HG02970 (cell line): ENCODE measurements at regions not wholly inside any gene's neighbourhood (a gene's known extent, or its start where the extent isn't known, plus 50 kb on each side); places are given as distances from the start of the nearest gene placed in this dataset.
"Not testable (repeated sequence)": the region's sequence is repeated elsewhere in the genome, so short reads cannot be mapped to it uniquely, and the experiment has no call there.

Source experiments
- ATAC-seq: cut with Tn5 transposase; IDR thresholded peaks from one replicate; pipeline ENCODE4 v1.9.1; 2021; ENCODE audit warnings: mild to moderate bottlenecking, moderate library complexity, moderate number of reproducible peaks; ENCODE audit not compliant: unreplicated experiment, low FRiP score

DNA sequence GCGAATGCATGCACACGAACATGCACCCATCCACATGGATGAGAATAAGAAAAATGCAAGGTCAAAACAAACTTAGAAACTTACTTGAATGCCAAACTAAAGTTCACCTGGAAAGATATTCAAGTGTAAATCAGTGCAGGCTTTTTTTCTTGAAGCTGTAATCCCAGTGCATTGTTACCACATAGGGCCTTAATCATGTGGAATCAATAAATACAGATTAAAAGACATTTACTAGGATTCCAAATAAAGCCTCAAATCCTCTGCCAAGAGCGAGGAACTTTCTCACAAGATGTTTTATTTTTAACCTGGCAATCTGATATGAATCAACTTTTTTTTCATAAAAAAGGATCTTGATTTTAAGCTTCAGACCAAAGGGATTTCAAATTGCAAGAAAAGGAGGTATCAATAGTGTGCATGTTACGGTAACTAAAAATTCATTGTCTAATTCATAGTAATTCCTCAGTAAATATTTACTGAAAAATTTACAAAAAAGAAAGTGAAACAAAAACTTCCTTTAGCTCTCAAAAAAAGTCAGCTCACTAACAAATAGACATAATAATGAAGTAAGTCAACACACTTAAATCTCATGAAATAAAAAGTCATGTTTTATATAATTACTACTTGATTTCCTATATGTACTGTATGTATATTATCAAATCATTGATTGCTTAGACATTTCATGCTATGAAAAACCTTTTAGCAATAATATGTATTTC lies 978.6 kb downstream of the PLOD2 start:
- no peak for ATAC-seq

DNA sequence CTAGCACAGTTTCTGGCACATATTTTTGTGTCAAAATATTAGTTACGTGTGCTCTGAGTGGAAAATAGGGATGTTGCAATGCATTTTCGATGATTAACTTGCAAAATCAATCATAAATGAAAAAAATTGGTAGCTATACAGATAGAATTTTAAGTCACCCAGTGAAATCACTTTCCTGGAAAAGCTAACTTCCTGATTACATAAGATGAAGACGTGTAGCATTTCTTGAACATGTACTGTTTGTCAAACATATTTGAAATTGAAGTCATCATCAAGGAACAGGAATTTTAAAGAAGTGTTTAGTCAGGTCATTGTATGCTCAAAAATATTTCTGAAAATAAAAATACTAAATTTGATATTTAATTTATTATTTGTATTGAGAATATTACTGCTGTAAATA lies 977.7 kb downstream of the PLOD2 start:
- no peak for ATAC-seq

DNA sequence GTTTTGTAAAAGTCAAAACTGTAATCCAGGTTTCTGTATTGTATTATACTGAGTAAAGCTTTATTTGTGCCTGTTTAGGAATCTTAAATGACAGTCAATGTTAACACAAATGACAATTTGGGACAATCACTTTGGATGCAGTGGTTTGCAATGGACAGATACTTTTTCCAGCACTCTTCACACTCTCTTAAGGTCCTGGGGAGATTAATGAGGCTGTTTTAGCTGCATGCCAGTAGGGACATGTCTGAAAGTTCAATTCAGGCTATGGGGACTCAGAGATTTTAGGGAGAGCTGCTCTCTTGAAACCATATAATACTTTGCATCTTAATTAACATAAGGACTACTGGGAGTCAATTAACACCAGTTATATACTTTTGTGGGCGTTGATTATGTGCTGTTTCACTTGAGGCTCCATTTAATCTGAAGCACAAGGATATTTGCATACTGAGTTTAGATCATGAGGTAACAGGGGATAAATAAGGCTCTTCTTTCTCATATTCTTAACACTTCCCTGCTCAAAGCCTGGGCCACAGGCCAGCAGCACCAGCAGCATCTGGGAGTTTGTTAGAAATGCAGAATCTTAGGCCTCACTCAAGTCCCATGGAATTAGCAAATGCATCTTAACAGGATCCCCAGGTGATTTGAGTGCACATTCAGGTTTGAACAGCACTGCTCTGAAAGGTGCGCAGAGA lies 972.8 kb downstream of the PLOD2 start:
- no peak for ATAC-seq

DNA sequence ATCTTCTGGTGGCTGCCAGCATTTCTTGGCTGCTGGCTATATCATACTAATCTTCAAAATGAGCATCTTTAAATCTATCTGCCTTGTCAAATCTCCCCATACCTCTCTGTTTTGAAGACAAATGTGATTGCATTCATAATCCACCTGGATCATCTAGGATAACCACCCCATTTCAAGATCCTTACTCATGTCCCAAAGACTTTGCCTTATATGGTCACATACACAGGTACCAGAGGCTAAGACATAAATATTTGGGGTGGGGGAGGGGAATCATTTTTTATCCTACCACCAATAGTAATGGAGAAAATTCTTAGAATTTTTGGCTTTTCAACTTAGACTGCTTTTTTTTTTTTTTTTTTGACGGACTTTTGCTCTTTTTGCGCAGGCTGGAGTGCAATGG lies 970.8 kb downstream of the PLOD2 start:
- ATAC-seq: no peak

DNA sequence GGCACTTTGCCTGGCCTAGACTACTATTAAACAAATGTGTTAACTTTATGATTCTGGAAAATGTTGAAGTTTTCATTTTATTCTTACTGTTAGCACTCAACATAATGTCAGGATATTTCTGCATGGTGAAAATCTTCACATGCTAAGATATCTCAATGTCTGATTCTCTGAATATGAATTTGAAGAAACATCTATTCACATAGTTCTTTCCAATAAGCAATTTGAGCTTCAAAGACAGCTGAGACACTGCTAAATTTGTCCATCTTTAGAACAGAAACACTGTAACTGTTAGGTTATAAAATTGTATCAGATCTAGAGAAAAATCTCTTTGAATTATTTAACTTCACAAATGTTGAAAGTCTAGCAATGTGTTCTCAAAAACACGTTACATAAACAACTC lies 970.2 kb downstream of the PLOD2 start:
- ATAC-seq: no peak

DNA sequence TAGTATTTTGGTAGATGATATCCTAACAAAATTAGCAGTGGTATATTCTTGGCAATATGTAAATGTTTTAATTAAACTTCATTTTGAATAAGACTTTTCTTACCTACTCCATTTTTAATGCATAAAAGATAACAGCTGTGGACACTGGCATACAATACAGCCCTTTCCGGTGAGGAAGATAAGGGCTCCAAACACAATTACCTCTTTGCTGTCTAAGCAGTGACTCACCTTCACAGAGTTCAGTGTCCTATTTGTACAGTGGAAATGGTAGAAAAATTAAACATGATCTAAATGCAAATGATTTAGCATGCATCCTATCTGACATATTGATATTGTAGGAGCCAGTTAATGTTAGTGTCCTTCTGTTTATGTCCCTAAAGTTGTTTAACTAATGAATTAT lies 969.4 kb downstream of the PLOD2 start:
- ATAC-seq: no peak

DNA sequence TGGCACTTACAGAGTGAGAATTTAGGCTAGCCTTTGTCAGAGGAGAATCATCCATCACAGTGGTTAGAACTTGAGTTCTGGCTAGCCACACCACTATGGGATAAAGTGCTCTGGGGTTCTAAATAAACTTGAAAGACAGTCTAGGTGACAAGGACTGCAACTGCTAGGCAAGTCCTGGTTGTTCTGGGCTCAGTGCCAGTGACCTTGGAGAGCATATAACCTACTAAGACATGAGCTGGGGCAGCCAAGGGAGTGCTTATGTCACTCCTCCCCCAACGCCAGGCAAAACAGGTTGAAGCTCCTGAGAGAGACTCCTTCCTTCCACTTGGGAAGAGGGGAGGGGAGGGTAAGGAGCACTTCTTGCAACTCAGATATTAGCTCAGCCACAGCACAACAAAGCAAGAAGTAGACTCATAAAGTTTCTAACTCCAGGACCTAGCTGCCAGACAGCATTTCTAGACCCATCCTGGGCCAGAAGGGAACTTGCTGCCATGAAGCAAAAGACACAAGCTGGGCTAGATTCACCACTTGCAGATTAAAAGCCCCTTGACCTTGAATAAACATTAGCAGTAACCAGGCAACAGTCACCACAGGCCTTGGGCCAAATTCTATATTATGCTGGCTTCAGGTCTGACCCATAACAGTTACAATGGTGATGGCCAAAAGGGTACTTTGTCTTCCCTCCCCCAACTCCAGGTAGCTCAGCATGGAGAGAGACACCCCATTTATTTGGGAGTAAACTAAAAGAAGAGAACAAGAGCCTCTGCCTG lies 963.7 kb downstream of the PLOD2 start:
- ATAC-seq: no peak

DNA sequence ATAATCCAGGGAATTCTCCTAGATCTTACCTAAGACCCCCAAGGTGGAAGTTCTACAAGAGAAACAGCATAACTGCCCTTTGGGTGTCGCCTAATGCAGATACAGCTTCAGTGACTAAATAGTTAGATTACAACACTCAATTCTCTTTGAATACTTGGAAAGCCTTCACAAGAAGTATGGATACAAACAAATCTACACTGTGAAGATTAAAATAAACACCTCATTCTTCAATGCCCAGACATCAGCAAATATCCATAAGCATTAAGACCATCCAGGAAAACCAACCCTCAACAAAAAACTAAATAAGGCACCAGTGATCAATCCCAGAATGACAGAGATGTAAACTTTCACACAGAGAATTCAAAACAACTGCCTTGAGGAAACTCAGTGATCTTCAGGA lies 963.2 kb downstream of the PLOD2 start:
- ATAC-seq: no peak

DNA sequence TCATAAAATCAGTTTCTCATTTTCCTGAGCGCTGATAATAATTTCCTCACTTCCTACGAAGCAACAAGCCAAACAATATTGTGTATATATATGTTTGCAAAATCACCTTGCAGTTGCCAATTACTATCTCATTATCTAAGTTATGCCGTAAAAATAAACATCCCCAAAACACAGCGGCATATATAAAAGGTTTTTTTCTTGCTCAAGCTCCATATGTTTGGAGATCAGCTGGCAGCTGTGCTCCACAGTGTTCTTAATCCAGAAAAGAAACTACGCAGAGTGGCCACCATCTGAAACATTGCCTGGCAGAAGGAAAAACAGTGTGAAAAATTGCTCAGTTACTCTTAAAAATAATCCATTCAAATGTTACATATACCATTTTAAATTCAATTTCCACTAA lies 951.4 kb downstream of the PLOD2 start:
- no peak for ATAC-seq

DNA sequence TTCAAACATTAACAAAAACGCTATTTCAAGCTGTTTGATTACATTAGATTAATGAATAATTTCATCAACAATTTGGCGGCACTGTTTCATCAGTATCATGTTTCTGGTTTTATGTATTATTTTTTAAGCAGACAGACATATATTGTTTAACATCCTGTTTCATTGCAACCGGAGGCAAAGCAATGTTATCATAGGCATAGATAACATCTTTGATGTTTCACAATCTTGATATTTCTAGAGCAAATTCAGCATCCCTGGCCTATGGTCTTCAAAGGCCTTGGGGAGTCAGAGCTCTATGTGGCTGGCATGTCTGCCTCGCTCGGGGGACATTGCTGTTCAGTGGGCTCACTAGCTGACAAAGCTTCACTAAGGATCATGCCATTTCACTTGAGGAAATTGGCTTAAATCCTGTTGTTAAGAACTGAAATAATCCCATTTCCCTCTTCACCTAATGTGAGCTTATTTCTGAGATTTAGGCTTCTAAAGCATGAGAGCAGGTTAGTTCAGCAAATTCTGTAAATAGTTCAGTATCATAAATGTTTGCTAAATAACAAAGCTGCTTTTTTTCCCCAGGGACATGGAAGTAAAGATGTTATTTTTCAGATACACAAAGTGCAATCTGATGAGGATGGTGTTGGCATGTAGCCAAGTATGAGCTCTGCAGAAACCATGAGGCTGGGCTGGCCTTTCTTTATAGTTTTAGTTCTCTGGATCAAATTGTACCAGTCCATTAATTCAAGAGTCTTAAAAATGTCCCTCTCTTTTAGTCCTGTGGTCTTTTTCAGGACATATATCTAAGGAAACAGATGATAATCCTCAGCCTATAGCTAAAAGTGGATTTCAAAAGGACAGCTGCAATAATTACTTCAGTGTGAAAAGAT lies 941.4 kb downstream of the PLOD2 start:
- no peak for ATAC-seq

DNA sequence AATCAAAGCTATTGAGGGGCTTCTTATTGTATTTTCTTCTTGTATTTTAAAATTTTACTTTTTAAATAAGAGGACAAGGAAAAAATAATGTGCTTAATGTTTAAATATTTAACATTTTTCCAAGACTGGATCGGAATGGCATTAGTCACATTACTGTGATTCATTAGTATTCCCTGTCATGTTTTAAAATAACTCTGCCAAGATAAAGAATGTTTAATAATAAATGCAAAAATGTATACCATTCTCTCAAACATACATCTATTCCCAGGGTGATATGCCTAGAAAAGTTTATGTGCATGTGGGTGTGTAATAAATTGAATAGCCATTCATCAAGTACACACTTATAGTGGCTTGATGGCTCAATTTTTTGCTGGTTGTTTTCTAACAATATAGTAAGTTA lies 936.1 kb downstream of the PLOD2 start:
- ATAC-seq: no peak

DNA sequence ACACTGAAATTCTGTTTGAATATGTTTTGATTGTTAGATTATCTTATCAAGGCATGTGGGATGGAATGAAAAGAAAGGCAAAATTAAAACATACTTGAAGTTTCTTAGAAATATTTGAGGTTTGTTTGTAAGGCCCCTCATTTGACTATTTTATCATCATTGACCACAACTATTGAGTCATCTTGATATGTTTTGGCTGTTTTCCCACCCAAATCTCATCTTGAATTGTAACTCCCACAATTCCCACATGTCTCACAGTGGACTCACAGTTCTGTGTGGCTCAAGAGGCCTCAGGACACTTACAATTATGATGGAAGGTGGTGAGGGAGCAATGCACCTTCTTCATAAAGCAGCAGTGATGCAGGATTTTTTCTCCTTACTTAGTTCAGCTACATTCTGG lies 917.1 kb downstream of the PLOD2 start:
- no peak for ATAC-seq

DNA sequence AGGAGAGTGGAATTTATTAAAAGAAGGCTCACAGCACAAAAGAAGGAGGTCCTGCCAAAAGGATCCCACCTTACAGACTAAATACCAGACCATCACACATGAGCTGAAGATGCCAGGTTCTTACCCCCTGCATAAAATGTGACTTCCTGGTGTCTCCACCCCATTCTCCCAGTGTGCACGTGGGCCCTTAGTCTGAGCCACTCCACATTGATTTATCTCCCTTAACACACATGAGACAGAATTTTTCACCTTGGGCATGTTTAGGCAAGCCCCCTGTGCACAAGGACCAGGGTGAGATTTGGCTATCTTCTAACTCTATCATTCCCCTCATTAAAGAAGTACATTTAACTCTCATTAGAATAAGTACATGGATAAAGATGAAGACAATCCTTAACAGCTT lies 916.7 kb downstream of the PLOD2 start:
- no peak for ATAC-seq

DNA sequence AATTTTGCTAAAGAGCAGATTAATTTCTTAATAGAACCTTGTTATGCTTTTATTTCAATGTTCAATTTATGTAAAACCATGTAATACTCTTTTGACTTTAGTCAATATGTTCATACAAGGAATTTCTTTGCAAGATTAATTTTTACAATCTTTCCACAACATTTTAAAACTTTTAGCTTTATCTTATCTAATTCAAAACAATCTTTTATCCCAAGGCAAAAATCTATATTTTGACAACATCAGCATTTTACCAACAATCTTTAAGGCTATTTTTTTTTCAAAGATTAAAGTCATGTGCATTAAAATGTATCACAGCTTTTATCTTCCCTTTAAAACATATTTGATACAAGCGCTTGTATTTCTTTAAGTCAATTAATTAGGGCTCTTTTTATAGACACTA lies 914.7 kb downstream of the PLOD2 start:
- no peak for ATAC-seq

DNA sequence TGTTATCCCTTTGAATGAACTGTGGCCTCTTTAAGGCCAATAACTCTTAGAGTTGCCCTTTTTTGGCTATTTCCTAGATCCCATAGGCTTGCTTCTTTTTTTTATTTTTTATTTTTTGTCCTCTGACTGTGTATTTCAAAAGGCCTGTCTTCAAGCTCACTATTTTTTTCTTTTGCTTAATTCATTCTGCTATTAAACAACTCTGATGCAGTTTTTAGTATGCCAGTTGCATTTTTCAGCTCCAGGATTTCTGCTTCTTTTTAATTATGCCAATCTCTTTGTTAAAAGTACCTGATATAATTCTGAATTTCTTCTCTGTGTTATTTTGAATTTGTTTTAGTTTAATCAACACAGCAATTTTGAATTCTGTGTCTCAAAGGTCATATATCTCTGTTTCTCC lies 912.1 kb downstream of the PLOD2 start:
- ATAC-seq: no peak

DNA sequence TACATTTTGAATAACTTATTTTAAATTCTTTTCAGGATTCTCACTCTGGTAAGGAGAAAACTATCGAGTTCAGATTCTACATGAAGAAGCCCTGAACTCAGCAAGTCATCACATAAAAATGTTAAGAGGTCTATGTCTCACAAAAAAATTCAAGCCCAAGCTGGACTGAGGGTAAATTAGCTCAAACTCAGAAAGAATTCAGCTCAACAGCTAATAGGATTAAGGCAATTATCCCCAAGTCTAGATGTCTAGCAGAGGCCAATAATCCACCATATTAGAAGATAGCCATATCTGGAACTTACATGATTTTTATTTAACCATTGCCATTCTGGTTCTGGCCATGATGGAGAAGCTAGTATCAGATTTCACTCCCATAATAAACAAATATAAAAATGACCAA lies 909.7 kb downstream of the PLOD2 start:
- ATAC-seq: no peak

DNA sequence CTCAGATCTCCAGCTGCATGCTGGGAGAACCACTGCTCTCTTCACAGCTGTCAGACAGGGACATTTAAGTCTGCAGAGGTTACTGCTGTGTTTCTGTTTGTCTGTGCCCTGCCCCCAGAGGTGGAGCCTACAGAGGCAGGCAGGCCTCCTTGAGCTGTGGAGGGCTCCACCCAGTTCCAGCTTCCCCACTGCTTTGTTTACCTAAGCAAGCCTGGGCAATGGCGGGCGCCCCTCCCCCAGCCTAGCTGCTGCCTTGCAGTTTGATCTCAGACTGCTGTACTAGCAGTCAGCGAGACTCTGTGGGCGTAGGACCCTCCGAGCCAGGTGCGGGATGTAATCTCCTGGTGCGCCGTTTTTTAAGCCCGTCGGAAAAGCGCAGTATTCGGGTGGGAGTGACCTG lies 903.0 kb downstream of the PLOD2 start:
- ATAC-seq: not testable (repeated sequence)

DNA sequence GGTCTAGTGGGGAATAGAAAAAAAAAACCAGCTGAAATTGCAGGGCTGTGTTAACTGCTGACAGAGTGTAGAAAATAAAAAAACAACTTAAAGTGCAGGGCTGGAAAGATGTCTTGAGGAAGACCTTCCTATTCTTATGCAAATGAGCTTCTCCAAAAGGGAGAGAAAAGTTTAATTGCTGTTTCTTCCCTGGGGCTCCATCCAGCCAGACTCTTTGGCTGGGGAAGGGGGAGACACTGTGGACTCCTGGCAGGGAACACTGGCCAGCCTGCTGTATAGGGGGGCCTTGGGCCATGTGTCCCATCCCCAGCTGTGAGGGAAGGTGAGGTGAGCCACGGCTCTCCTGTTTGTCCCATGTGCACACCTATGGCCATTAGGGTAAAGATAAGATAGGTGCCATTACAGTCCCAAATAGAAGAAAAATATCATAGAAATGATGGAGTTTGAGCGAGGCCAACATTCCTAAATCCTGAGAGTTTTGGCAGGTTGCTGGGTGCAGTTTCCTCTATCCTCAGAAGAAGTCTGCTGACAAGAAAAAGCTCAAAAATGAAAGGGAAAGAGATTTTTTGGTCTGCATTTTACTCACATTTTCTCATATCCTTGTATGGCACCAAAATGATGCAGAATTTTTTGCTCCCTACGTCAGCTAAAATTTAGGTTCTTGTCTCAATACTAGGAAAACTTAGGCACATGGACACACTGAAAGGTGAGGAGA lies 901.7 kb downstream of the PLOD2 start:
- no peak for ATAC-seq

DNA sequence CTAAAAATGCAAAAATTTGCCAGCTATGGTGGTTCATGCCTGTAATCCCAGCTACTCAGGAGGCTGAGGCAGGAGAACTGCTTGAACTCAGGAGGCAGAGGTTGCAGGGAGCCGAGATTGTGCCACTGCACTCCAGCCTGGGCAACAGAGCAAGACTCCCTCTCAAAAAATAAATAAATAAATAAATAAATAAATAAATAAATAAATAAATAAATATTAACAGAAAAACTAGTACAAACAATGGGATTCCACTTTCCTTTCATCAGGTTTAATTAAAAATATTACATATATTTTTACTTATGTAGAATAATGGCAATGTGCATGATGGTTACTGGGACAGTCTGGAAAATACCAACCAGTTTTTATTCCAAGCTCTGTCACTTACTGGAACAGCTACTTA lies 897.5 kb downstream of the PLOD2 start:
- ATAC-seq: not testable (repeated sequence)

DNA sequence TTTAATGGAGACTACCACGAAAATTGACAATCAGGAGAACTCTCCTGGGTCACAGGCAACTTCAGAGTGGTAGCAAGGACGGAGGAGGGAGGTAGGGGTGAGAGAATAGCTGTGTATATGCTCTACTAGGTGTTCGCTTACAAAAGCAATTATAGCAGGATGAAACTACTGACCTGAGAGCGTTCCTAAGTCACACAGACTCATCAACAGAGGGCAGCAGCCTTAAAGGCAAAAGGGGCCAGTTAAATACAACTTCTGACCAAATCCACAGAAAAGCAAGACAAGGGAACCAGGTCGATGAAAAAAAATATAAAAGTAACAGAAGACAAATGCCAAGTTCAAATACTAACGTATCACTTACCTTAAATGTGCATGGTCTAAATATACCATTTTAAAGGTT lies 894.6 kb downstream of the PLOD2 start:
- no peak for ATAC-seq
